ENCODE measurements at regions not wholly inside any gene's neighbourhood (a gene's known extent, or its start where the extent isn't known, plus 50 kb on each side); places are given as distances from the start of the nearest gene placed in this dataset.

DNA sequence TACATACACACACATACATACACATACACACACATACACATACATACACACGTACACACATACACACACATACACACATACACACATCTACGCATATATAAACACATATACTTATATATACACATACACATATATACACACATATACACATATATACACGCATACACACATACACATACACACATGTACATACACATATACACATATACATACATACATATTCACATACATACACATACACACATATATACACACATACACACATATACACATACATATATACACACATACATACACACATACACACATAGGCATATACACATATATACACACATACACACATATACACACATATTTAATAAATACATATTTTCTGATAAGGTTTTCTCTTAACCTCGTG lies 324.0 kb downstream of the RPS6KC1 start:
- no peak for DNase-seq

- DNase-seq, result no peak
Measured at GRCh38 chr1:213376862-213377372, 325.9 kb downstream of the RPS6KC1 start.

DNA sequence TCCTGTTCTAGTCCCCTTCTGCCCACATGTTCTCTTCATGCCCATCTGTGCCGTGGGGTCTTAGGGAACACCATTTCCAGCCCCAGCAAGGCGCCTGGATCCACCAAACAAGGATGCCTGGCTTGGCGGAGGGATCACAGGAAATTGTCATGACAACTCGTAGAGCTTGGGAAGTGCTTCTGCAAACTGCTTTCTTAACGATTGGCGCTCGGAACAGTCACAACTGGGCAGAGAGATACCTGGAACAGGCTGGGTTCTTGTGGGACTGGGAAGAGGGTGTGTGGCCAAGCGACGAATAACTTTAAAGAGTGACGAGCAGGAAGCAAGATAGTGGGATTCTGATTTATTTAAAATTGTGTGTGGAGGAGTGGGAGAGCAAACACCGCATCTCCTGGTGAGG lies 329.8 kb downstream of the RPS6KC1 start:
- no peak for DNase-seq

DNA sequence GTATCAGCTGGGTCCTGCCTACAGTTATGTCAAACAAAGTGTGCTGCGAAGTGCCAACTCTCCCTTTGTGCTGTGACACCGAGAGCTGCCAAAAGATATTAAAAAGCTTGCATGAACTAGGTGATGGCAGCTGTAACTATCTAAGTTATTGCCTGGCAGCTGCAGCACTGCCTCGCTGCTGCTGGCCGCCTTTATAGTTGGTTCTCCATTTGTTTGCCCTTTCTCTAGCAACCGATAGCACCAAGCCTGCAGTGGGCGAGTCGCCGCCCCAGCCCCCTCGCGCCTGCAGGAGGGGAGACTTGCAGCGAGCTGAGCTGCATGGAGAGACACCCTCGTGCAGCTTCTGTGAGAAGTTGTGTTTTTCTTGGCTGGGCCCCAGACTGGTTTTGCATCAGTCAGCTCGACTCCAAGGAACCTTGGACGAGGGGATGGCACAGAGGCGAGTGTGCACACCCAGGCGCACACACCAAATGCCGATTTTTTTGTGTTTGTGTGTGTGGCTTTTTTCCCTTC lies 330.6 kb downstream of the RPS6KC1 start:
- DNase-seq, result peak; percentile 36

DNA sequence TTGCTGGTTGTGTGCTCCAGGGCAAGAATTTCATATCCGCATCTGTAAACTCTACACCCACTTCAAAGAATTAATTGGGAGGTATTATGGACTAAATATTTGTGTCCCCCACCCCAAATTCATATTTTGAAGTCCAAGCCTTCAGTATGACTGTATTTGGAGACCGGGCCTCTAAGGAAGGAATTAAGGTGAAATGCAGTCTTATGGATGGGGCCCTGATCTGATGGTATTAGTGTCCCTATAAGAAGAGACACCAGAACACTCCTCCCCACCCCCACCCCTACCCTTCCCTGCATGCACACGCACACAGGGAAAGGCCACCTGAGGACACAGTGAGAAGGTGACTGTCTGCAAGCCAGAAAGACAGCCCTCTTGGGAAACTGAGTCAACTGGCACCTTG lies 332.4 kb downstream of the RPS6KC1 start:
- DNase-seq, result no peak

DNA sequence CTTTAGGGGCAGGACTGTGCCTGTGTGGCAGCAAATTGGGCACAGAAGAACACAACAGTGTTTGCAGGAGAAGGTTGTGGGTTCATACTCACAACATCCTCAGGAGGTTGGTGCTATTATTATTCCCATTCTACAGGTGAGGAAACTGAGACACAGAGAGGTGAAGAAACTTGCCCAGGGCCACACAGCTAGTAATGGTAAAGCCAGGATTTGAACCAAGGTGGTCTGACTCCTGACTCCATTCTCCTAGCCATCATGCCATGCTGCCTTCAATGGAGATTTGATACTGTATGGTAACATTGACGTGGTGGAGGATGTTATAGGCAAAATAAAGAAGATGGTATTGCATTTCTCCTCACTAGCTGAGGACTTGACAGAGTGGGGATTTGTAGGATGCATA lies 334.2 kb downstream of the RPS6KC1 start:
- DNase-seq, result no peak

- DNase-seq, result no peak
Measured at GRCh38 chr1:213385806-213386324, 334.8 kb downstream of the RPS6KC1 start.

DNA sequence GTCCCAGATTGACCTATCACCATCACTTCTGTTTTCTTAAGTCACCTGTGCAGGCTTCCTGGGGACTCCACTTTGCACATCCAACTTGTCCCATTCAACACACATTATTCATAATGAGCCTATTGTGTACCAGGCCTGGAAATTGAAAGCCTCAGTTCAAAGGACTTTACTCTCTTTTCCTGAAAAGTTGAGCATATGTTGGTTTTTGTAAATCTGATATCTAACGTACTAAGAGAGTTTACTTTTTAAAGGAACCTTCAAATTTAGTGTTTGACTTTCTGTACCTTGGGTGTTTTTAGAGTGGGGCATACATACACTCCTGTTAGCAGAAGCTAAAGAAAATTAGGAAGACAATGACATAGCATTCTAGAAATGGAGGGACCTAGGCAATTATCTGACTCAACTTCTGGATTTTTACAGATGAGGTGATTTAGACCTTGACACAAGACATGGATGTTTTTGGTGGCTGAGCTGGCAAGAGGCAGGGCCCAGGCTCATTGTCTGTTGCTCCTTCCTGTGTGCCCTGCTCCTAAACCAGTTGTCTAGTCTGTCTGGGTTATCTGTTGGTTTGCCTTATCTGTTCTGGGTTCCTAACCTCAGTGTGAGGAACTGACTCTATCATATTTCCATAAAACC lies 336.5 kb downstream of the RPS6KC1 start:
- no peak for DNase-seq

GRCh38 chr1:213388199-213388598 lies 337.2 kb downstream of the RPS6KC1 start:
- no peak for DNase-seq

GRCh38 chr1:213389061-213389581 lies 338.1 kb downstream of the RPS6KC1 start:
- DNase-seq, result no peak

DNA sequence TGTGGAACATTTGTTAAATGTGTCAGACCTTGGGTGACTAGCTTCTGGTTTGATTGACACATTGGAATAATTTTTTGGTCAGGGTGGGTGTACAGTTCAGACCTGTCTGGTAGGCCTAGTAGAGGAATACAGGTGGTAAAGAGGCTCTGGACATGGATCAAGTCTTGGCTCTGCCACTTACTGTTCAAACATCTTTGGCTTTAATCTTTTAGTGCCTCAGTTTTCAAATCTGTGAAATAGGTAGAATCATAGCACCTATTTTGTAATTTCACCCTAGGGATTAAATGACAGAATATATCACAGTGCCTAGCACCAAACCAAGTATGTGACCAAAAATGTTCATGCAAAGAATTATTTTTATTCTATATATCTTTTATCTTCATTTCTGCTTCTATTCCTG lies 340.4 kb downstream of the RPS6KC1 start:
- DNase-seq, result no peak

GRCh38 chr1:213393860-213394259 lies 342.8 kb downstream of the RPS6KC1 start:
- no peak for DNase-seq

GRCh38 chr1:213394837-213395236 lies 343.8 kb downstream of the RPS6KC1 start:
- DNase-seq, result no peak

GRCh38 chr1:213397638-213398037 lies 346.6 kb downstream of the RPS6KC1 start:
- DNase-seq, result no peak

GRCh38 chr1:213399695-213400094 lies 348.7 kb downstream of the RPS6KC1 start:
- no peak for DNase-seq

DNA sequence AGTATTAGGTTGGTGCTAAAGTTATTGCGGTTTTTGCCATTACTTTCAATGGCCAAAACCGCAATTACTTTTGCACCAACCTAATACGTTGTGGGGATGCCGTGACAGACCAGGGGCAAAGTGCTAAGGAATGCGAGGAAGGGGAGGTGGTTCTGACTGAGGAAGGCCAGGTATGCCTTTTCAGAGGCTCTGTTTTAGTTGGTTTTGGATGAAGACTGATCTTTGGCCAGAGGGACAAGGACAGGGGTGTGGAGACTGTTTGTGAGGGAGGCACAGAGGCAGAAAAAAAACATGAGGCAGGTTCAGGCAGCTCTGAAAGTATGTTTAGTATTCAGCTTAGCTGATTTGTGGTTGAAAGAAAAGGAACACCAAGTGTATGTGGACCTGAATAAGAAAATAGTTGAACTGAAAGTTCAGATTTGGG lies 358.2 kb downstream of the RPS6KC1 start:
- DNase-seq, result no peak

- DNase-seq, result no peak
Measured at GRCh38 chr1:213409971-213410370, 358.9 kb downstream of the RPS6KC1 start.

GRCh38 chr1:213414346-213414745 lies 363.3 kb downstream of the RPS6KC1 start:
- no peak for DNase-seq

DNA sequence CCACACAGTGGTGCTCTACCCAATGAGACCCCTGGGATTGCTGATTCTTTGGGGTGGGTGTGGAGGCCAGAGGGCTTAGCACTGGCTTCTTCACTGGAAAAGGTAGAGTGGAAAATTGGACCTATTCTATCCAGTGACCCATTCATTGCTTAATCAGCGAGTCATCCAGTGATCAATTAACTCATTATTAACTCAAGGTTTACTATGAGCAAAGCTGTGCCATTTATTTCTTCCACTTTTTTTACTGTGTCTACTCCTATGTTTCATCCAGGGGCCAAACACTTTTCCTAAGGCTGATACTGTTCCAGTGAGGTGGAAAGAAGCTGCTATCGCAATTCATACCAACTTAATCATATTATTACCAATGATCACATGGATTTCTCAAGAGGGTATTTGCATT lies 363.9 kb downstream of the RPS6KC1 start:
- no peak for DNase-seq

DNA sequence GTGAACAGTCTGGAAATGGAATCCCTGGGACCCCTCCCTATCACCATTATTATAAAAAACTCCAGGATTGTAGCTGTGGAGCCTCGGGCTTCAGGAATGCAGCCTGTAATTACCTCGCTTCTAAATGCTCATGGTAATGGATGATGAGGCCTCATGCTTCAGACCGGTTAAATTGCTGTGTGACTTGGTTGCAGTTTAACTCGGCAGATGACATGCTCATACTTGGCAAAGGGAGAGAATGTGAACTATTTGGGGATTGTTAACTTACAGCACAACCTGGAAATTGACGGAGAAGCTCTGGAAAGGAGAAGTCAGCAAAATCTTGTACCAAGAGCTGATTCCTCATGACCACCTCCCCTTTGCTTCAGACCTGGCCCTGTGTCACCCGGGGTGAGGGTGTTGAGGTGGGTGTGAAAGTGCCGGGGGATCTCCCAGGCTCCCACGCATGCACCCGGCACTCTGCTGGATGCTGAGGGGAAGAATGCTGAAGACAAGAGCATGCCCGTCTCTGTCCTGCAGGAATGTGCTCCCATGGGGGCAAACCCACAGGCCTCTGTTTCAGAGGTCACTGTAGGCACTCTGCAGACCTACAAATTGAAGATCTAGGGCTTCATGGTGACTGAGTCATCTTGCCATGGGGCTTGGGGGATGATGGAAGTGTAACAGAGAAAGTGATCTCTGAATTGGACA lies 364.8 kb downstream of the RPS6KC1 start:
- DNase-seq, result no peak

GRCh38 chr1:213416461-213417224 lies 365.6 kb downstream of the RPS6KC1 start:
- no peak for DNase-seq

DNA sequence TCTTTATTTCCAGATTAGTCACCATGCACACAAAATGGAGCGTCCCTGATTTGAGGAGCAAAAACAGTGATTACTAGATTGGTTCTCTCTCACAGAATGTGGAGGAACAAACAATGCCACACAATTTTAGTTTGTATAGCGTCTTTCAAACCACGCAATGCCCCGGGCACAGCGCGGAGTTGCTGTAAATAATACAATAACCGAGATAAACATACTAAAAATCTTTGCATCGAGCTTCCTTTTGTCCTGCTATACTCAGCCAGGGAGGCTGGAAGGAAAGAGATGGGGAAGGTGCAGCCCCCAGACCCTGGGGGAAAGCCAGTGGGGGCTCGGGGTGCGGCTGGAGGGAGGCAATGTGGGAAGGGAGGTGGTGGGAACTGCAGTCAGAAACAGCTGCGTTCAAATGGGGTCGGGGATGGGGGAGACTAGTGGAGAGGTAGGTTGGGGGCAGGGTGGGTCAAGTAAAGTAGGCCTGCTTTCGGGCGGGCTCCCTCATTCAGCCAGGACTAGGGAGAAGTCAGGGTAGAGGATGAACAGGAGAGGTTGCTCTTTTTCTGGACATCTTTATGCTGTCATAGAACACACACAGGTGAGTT lies 366.3 kb downstream of the RPS6KC1 start:
- no peak for DNase-seq

GRCh38 chr1:213417846-213418245 lies 366.8 kb downstream of the RPS6KC1 start:
- DNase-seq, result no peak
